CD1c-positive myeloid dendritic cell (primary cell): ENCODE measurements at regions not wholly inside any gene's neighbourhood (a gene's known extent, or its start where the extent isn't known, plus 50 kb on each side); places are given as distances from the start of the nearest gene placed in this dataset.

Experiments
- DNase-seq: peaks from one replicate; pipeline ENCODE4 v3.0.0-alpha.2; 2016; ENCODE audit errors: extremely low spot score

GRCh38 chr3:176969066-176969465 lies 228.2 kb downstream of the TBL1XR1 start:
- no peak for DNase-seq

GRCh38 chr3:176968631-176969030 lies 228.7 kb downstream of the TBL1XR1 start:
- no peak for DNase-seq

GRCh38 chr3:176967522-176967921 lies 229.8 kb downstream of the TBL1XR1 start:
- no peak for DNase-seq

GRCh38 chr3:176964661-176965060 lies 232.6 kb downstream of the TBL1XR1 start:
- DNase-seq = peak; percentile 74

GRCh38 chr3:176961916-176962315 lies 235.4 kb downstream of the TBL1XR1 start:
- DNase-seq = no peak

- DNase-seq = no peak
Measured at GRCh38 chr3:176959867-176960266, 237.4 kb downstream of the TBL1XR1 start.

GRCh38 chr3:176958560-176958959 lies 238.7 kb downstream of the TBL1XR1 start:
- no peak for DNase-seq

- DNase-seq = no peak
Measured at GRCh38 chr3:176954517-176954916, 242.8 kb downstream of the TBL1XR1 start.

- DNase-seq = no peak
Measured at GRCh38 chr3:176953106-176954060, 243.9 kb downstream of the TBL1XR1 start.

GRCh38 chr3:176951586-176952292 lies 245.5 kb downstream of the TBL1XR1 start:
- no peak for DNase-seq

GRCh38 chr3:176951144-176951543 lies 246.1 kb downstream of the TBL1XR1 start:
- DNase-seq = no peak

GRCh38 chr3:176950743-176951142 lies 246.5 kb downstream of the TBL1XR1 start:
- no peak for DNase-seq

GRCh38 chr3:176948151-176948550 lies 249.1 kb downstream of the TBL1XR1 start:
- DNase-seq = no peak

- DNase-seq = no peak
Measured at GRCh38 chr3:176946202-176946601, 251.1 kb downstream of the TBL1XR1 start.

GRCh38 chr3:176942305-176942704 lies 255.0 kb downstream of the TBL1XR1 start:
- no peak for DNase-seq

- DNase-seq = no peak
Measured at GRCh38 chr3:176941689-176942088, 255.6 kb downstream of the TBL1XR1 start.

GRCh38 chr3:176939022-176939817 lies 258.1 kb downstream of the TBL1XR1 start:
- DNase-seq = peak; percentile 67

- no peak for DNase-seq
Measured at GRCh38 chr3:176937994-176938393, 259.3 kb downstream of the TBL1XR1 start.

GRCh38 chr3:176937541-176937940 lies 259.7 kb downstream of the TBL1XR1 start:
- DNase-seq = no peak

- DNase-seq = no peak
Measured at GRCh38 chr3:176935194-176935888, 261.9 kb downstream of the TBL1XR1 start.

GRCh38 chr3:176934698-176935097 lies 262.6 kb downstream of the TBL1XR1 start:
- no peak for DNase-seq
